GM23338 (cell line): ENCODE measurements at regions not wholly inside any gene's neighbourhood (a gene's known extent, or its start where the extent isn't known, plus 50 kb on each side); places are given as distances from the start of the nearest gene placed in this dataset.
"Not testable (repeated sequence)": the region's sequence is repeated elsewhere in the genome, so short reads cannot be mapped to it uniquely, and the experiment has no call there.

ENCODE experiments used
- CREB1 ChIP-seq: fragments of 250-450 bp; sonication (Bioruptor Pico); IDR thresholded peaks from 2 replicates; pipeline ENCODE4 v1.5.0; 2020; ENCODE audit warnings: low read depth, mild to moderate bottlenecking, moderate library complexity
- EZH2 ChIP-seq: fragments of 200-600 bp; sonication (generic); IDR thresholded peaks from one replicate; pipeline ENCODE4 v1.8.0; 2017; ENCODE audit warnings: antibody characterized with exemption, mild to moderate bottlenecking, low read depth; ENCODE audit not compliant: unreplicated experiment
- EZH2phosphoT487 ChIP-seq: fragments of 200-600 bp; sonication (generic); IDR thresholded peaks from one replicate; pipeline ENCODE4 v1.8.1; 2018; ENCODE audit warnings: antibody characterized with exemption; ENCODE audit not compliant: unreplicated experiment
- JUNB ChIP-seq: IDR thresholded peaks from one replicate; pipeline ENCODE4 v1.6.1; 2016; ENCODE audit warnings: antibody characterized with exemption; ENCODE audit not compliant: unreplicated experiment
- NANOG ChIP-seq: IDR thresholded peaks from 2 replicates; pipeline ENCODE4 v1.6.1; 2016; ENCODE audit warnings: antibody characterized with exemption, borderline replicate concordance
- POLR2AphosphoS5 ChIP-seq: IDR thresholded peaks from 2 replicates; pipeline ENCODE4 v1.6.1; 2016; ENCODE audit warnings: antibody characterized with exemption, low read depth
- STAT1 ChIP-seq: IDR thresholded peaks from one replicate; pipeline ENCODE4 v1.6.1; 2016; ENCODE audit warnings: antibody characterized with exemption; ENCODE audit not compliant: unreplicated experiment
- ZNF331 ChIP-seq: fragments of 250-450 bp; sonication (Bioruptor Pico); IDR thresholded peaks from 2 replicates; pipeline ENCODE4 v1.5.0; 2020; ENCODE audit warnings: low read depth, mild to moderate bottlenecking, moderate library complexity
- TF ChIP-seq, protein P1 (sequence below), 2 experiments: fragments of 200-600 bp in 1 of 2; sonication (generic) in 1 of 2; conservative IDR thresholded peaks; 2 replicates each; pipeline versions ENCODE4 v1.5.1 to v1.6.1; 2016 to 2017; ENCODE audit warnings: antibody characterized with exemption in 2 of 2, low read depth in 2 of 2, mild to moderate bottlenecking in 2 of 2, moderate library complexity in 1 of 2
- TF ChIP-seq, protein P2 (sequence below): IDR thresholded peaks from one replicate; pipeline ENCODE4 v1.6.1; 2018; ENCODE audit warnings: antibody characterized with exemption; ENCODE audit not compliant: unreplicated experiment
- TF ChIP-seq, protein P3 (sequence below): IDR thresholded peaks from 2 replicates; pipeline ENCODE4 v1.6.1; 2016; ENCODE audit warnings: antibody characterized with exemption

DNA sequence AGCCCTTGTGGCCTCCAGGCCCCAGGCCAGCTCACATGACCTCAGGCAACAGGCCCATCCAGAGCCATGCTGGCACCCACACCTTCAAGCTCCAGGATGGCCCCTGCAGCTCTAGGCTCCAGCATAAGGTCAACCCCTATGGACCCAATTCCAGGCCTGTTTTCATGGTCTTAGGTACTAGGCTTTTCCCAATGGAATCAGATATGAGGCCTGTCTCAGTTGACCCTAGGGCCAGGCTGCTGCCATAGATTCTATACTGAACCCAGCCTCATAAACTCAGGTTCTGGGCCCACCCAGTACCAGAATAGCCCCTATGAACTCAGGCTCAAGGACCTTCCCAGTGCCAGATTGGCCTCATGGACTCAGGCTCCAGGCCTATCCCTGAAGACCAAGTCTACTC is 278.6 kb downstream of the CNTNAP3 start:
- not testable (repeated sequence) for TF ChIP-seq POLR2AphosphoS5; JUNB; EZH2phosphoT487; CREB1 (CRISPR knock-in tag); EZH2; NANOG; ZNF331 (CRISPR knock-in tag); STAT1
- TF ChIP-seq, protein P1, sequence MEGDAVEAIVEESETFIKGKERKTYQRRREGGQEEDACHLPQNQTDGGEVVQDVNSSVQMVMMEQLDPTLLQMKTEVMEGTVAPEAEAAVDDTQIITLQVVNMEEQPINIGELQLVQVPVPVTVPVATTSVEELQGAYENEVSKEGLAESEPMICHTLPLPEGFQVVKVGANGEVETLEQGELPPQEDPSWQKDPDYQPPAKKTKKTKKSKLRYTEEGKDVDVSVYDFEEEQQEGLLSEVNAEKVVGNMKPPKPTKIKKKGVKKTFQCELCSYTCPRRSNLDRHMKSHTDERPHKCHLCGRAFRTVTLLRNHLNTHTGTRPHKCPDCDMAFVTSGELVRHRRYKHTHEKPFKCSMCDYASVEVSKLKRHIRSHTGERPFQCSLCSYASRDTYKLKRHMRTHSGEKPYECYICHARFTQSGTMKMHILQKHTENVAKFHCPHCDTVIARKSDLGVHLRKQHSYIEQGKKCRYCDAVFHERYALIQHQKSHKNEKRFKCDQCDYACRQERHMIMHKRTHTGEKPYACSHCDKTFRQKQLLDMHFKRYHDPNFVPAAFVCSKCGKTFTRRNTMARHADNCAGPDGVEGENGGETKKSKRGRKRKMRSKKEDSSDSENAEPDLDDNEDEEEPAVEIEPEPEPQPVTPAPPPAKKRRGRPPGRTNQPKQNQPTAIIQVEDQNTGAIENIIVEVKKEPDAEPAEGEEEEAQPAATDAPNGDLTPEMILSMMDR (conservative IDR thresholded peaks at IDR 0.05; ENCODE audit: low read depth in 2 of 2) = not testable (repeated sequence)
- TF ChIP-seq, protein P2, sequence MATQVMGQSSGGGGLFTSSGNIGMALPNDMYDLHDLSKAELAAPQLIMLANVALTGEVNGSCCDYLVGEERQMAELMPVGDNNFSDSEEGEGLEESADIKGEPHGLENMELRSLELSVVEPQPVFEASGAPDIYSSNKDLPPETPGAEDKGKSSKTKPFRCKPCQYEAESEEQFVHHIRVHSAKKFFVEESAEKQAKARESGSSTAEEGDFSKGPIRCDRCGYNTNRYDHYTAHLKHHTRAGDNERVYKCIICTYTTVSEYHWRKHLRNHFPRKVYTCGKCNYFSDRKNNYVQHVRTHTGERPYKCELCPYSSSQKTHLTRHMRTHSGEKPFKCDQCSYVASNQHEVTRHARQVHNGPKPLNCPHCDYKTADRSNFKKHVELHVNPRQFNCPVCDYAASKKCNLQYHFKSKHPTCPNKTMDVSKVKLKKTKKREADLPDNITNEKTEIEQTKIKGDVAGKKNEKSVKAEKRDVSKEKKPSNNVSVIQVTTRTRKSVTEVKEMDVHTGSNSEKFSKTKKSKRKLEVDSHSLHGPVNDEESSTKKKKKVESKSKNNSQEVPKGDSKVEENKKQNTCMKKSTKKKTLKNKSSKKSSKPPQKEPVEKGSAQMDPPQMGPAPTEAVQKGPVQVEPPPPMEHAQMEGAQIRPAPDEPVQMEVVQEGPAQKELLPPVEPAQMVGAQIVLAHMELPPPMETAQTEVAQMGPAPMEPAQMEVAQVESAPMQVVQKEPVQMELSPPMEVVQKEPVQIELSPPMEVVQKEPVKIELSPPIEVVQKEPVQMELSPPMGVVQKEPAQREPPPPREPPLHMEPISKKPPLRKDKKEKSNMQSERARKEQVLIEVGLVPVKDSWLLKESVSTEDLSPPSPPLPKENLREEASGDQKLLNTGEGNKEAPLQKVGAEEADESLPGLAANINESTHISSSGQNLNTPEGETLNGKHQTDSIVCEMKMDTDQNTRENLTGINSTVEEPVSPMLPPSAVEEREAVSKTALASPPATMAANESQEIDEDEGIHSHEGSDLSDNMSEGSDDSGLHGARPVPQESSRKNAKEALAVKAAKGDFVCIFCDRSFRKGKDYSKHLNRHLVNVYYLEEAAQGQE = not testable (repeated sequence)
- TF ChIP-seq, protein P3, sequence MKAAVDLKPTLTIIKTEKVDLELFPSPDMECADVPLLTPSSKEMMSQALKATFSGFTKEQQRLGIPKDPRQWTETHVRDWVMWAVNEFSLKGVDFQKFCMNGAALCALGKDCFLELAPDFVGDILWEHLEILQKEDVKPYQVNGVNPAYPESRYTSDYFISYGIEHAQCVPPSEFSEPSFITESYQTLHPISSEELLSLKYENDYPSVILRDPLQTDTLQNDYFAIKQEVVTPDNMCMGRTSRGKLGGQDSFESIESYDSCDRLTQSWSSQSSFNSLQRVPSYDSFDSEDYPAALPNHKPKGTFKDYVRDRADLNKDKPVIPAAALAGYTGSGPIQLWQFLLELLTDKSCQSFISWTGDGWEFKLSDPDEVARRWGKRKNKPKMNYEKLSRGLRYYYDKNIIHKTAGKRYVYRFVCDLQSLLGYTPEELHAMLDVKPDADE = not testable (repeated sequence)
